K562 (cell line): ENCODE measurements at regions not wholly inside any gene's neighbourhood (a gene's known extent, or its start where the extent isn't known, plus 50 kb on each side); places are given as distances from the start of the nearest gene placed in this dataset.

Experiments
- ATAC-seq: fragments of 200-7000 bp; cut with Tn5 transposase; 3 replicates; pipeline ENCODE4 v1.9.1; 2020; ENCODE audit warnings: moderate library complexity
- BruUV-seq: library from RNA; stranded (reverse); fragments of 400-500 nt; replicated peaks from 2 replicates; lab custom pipeline; 2021; lab: Mats Ljungman, UMichigan
- CTCF ChIA-PET: fragments of 300-600 bp; formaldehyde crosslinking; extraction: SDS; loops from one replicate; lab custom pipeline; 2021; ENCODE audit warnings: low intra/inter-chr PET ratio; lab: Yijun Ruan, JAX
- POLR2A ChIA-PET: fragments of 300-600, 350-650 bp; sonication (Branson Sonifier 250); formaldehyde crosslinking; extraction: SDS; loops from one replicate; lab custom pipeline; 2021; ENCODE audit warnings: antibody characterized with exemption, inconsistent platforms; lab: Yijun Ruan, JAX
- DNase-seq, 4 experiments: peaks; one replicate each; pipeline versions ENCODE4 v3.0.0 to v3.0.0-alpha.2; 2011 to 2018; ENCODE audit warnings: low spot score in 3 of 4, mixed read lengths in 3 of 4; ENCODE audit errors: extremely low read depth in 1 of 4
- FAIRE-seq: peaks from 2 replicates; lab custom pipeline; 2011; peaks lifted over from hg19 to GRCh38; lab: Jason Lieb, UNC
- H2AFZ ChIP-seq: 2 replicates; pipeline ENCODE4 v1.6.0; 2011; ENCODE audit warnings: low read depth, low read length, control low read depth, inconsistent platforms
- H3K27ac ChIP-seq: fragments of 200-600 bp; 3 replicates; pipeline ENCODE4 v1.8.0; 2011; ENCODE audit warnings: low read depth, mild to moderate bottlenecking, control low read depth, inconsistent platforms, low read length, moderate library complexity, mixed read lengths; ENCODE audit errors: extremely low read depth
- H3K27me3 ChIP-seq, 2 experiments: fragments of 300-600 bp in 1 of 2; 2 replicates in 1 of 2; 3 replicates in 1 of 2; pipeline versions ENCODE4 v1.6.0 to v1.8.0; 2011; ENCODE audit warnings: inconsistent platforms in 2 of 2, low read length in 2 of 2, mild to moderate bottlenecking in 1 of 2, mixed read lengths in 1 of 2, moderate library complexity in 1 of 2; ENCODE audit not compliant: control insufficient read depth in 2 of 2, insufficient read depth in 2 of 2
- H3K36me3 ChIP-seq: fragments of 300-600 bp; 3 replicates; pipeline ENCODE4 v1.8.0; 2011; ENCODE audit warnings: mild to moderate bottlenecking, low read length, inconsistent platforms; ENCODE audit not compliant: control insufficient read depth, insufficient read depth
- H3K4me1 ChIP-seq, 2 experiments: fragments of 200-600 bp in 1 of 2; replicated peaks in 1 of 2; 2 replicates in 1 of 2; 3 replicates in 1 of 2; pipeline versions ENCODE4 v1.5.1 to v1.8.0; 2011; ENCODE audit warnings: inconsistent platforms in 2 of 2, low read length in 2 of 2, mild to moderate bottlenecking in 1 of 2, mixed read lengths in 1 of 2, moderate library complexity in 1 of 2; ENCODE audit not compliant: control insufficient read depth in 2 of 2, insufficient read depth in 2 of 2
- H3K4me2 ChIP-seq: 2 replicates; pipeline ENCODE4 v1.6.1; 2011; ENCODE audit warnings: low read length, control low read depth, inconsistent platforms, mixed read lengths; ENCODE audit not compliant: insufficient read depth
- H3K4me3 ChIP-seq: fragments of 200-600 bp; sonication (generic), shearing (Covaris generic); 2 replicates; pipeline ENCODE4 v1.5.1; 2016; ENCODE audit warnings: control low read depth, inconsistent platforms
- H3K79me2 ChIP-seq: fragments of 200-600 bp; 3 replicates; pipeline ENCODE4 v1.8.0; 2011; ENCODE audit warnings: low read length, inconsistent platforms; ENCODE audit not compliant: control insufficient read depth, insufficient read depth
- H3K9ac ChIP-seq, 2 experiments: 2 replicates each; pipeline versions ENCODE4 v1.6.0 to v1.6.1; 2011; ENCODE audit warnings: low read depth in 2 of 2, low read length in 2 of 2, control low read depth in 1 of 2, inconsistent platforms in 1 of 2, mild to moderate bottlenecking in 1 of 2, mixed read lengths in 1 of 2; ENCODE audit not compliant: insufficient read depth in 1 of 2
- H3K9me1 ChIP-seq: one replicate; pipeline ENCODE4 v1.6.0; 2011; ENCODE audit warnings: inconsistent platforms, mild to moderate bottlenecking, low read length, moderate library complexity; ENCODE audit not compliant: control insufficient read depth, insufficient read depth
- H3K9me3 ChIP-seq: replicated peaks from 2 replicates; pipeline ENCODE4 v1.5.1; 2011; ENCODE audit warnings: low read depth, low read length, inconsistent platforms; ENCODE audit not compliant: control insufficient read depth, insufficient read depth
- H4K20me1 ChIP-seq: replicated peaks from 2 replicates; pipeline ENCODE4 v1.6.1; 2011; ENCODE audit warnings: low read length, inconsistent platforms, mixed read lengths; ENCODE audit not compliant: control insufficient read depth, insufficient read depth
- ARID1B ChIP-seq: fragments of 450-650 bp; IDR thresholded peaks from 2 replicates; pipeline ENCODE4 v1.6.1; 2016; ENCODE audit warnings: antibody characterized with exemption, mild to moderate bottlenecking, inconsistent platforms
- ATF1 ChIP-seq, 2 experiments: fragments of 450-650 bp in 1 of 2; IDR thresholded peaks; 2 replicates each; pipeline ENCODE4 v1.6.1; 2016; ENCODE audit warnings: missing compliant biosample characterization in 1 of 2, missing genetic modification characterization in 1 of 2
- CBX3 ChIP-seq, 2 experiments: IDR thresholded peaks; 1 replicate in 1 of 2; 2 replicates in 1 of 2; pipeline ENCODE4 v1.6.1; 2012; ENCODE audit warnings: inconsistent platforms in 2 of 2, low read length in 2 of 2, borderline replicate concordance in 1 of 2, control low read depth in 1 of 2
- FIP1L1 ChIP-seq: fragments of 200-400 bp; formaldehyde crosslinking; IDR thresholded peaks from 2 replicates; pipeline ENCODE4 v1.6.1; 2018; ENCODE audit warnings: mild to moderate bottlenecking, low read depth, low read length; ENCODE audit not compliant: poor library complexity, severe bottlenecking
- GABPA ChIP-seq: fragments of 200-800 bp; sonication (Bioruptor generic); conservative IDR thresholded peaks from 2 replicates; pipeline ENCODE4 v1.6.1; 2016; ENCODE audit warnings: low read depth, missing genetic modification characterization, missing compliant biosample characterization
- PTTG1 ChIP-seq: fragments of 450-650 bp; IDR thresholded peaks from 2 replicates; pipeline ENCODE4 v1.6.1; 2016; ENCODE audit warnings: low read depth, mild to moderate bottlenecking, missing genetic modification characterization, missing compliant biosample characterization
- SIRT6 ChIP-seq: IDR thresholded peaks from one replicate; pipeline ENCODE4 v1.6.1; 2012; ENCODE audit warnings: low read depth, mild to moderate bottlenecking, control low read depth, inconsistent platforms, low read length, moderate library complexity
- SIX5 ChIP-seq, 2 experiments: IDR thresholded peaks; 2 replicates each; pipeline ENCODE4 v1.6.1; 2011; ENCODE audit warnings: low read length in 2 of 2, borderline replicate concordance in 1 of 2, low read depth in 1 of 2, mild to moderate bottlenecking in 1 of 2, moderate library complexity in 1 of 2; ENCODE audit not compliant: insufficient read depth in 1 of 2
- TRIM28 ChIP-seq: fragments of 450-650 bp; IDR thresholded peaks from 2 replicates; pipeline ENCODE4 v1.6.1; 2017
- ZBTB33 ChIP-seq: sonication (generic); formaldehyde crosslinking; IDR thresholded peaks from 2 replicates; pipeline ENCODE4 v1.8.1; 2023; ENCODE audit warnings: mild to moderate bottlenecking, missing genetic modification reagents
- ZNF232 ChIP-seq: sonication (generic); formaldehyde crosslinking; IDR thresholded peaks from 2 replicates; pipeline ENCODE4 v1.8.0; 2022; ENCODE audit warnings: mild to moderate bottlenecking, missing genetic modification reagents
- ZNF76 ChIP-seq: fragments of 250-450 bp; sonication (Bioruptor Pico); IDR thresholded peaks from 2 replicates; pipeline ENCODE4 v1.4.0; 2020; ENCODE audit warnings: mild to moderate bottlenecking, moderate library complexity, borderline replicate concordance
- WGBS: fragments of 100-300 bp; shearing (Covaris generic); methylation state at CpG from one replicate; pipeline ENCODE4 v1.1.6; 2016; ENCODE audit warnings: low coverage, mixed read lengths; ENCODE audit not compliant: insufficient coverage; ENCODE audit errors: missing lambda C conversion rate; 5-methylcytosine and 5-hydroxymethylcytosine counted together
- in situ Hi-C: fragments of 300-500 bp; cut with MboI; formaldehyde crosslinking; loops from 4 replicates; pipeline ENCODE4 v1.15.0; 2018; ENCODE audit warnings: inconsistent platforms, mixed read lengths
- intact Hi-C: fragments of 100-400 bp; cut with micrococcal nuclease; formaldehyde crosslinking; loops from 2 replicates; pipeline ENCODE4 v1.14.2; 2022
- TF ChIP-seq, protein P1 (sequence below): sonication (generic); formaldehyde crosslinking; IDR thresholded peaks from 2 replicates; pipeline ENCODE4 v1.8.0; 2022; ENCODE audit warnings: mild to moderate bottlenecking, missing genetic modification reagents, borderline replicate concordance
- TF ChIP-seq, protein P2 (sequence below): fragments of 250-450 bp; sonication (Bioruptor Pico); IDR thresholded peaks from 2 replicates; pipeline ENCODE4 v1.8.0; 2021; ENCODE audit warnings: mild to moderate bottlenecking, moderate library complexity

- ATAC-seq (no peak), DNase-seq (no peak), FAIRE-seq (no peak)
- no peaks in the 10 kb centered on the region for H3K79me2 ChIP-seq
- ChIA-PET POLR2A (no interaction called here), CTCF (no interaction called here)
- H3K4me3 ChIP-seq = no peak overlapping the region
- no peak overlapping the region for H3K9ac ChIP-seq
- in situ Hi-C loops = no loop called here
- 0% methylated on average over 1 of the region's 1 CpG for WGBS
- no peaks in the 10 kb centered on the region for H3K36me3 ChIP-seq
- BruUV-seq = no TSS peak
- no peaks in the 10 kb centered on the region for H4K20me1 ChIP-seq
- no peaks in the 10 kb centered on the region for H3K27me3 ChIP-seq
- no peaks in the 10 kb centered on the region for H3K9me1 ChIP-seq
- no peaks in the 10 kb centered on the region for H3K4me1 ChIP-seq
- intact Hi-C loops = no loop called here
- no peak overlapping the region for H3K27ac ChIP-seq
- H3K9me3 ChIP-seq = no peaks in the 10 kb centered on the region
- H3K4me2 ChIP-seq = no peak overlapping the region
- no peak overlapping the region for H2AFZ ChIP-seq
- TF ChIP-seq ATF1 (CRISPR knock-in tag; IDR thresholded peaks at IDR 0.05) (no peak), ATF1 (tag; IDR thresholded peaks at IDR 0.05) (no peak), ARID1B (no peak), PTTG1 (no peak), SIX5 (IDR thresholded peaks at IDR 0.05; ENCODE audit: borderline replicate concordance in 1 of 2, insufficient read depth in 1 of 2, low read depth in 1 of 2, low read length in 2 of 2) (no peak), FIP1L1 (no peak), TRIM28 (no peak), GABPA (tag) (no peak), CBX3 (IDR thresholded peaks at IDR 0.05; ENCODE audit: borderline replicate concordance in 1 of 2, low read length in 2 of 2) (no peak), ZNF232 (CRISPR knock-in tag) (no peak), ZNF76 (CRISPR knock-in tag) (no peak), ZBTB33 (no peak), SIRT6 (no peak)
- TF ChIP-seq, protein P1, sequence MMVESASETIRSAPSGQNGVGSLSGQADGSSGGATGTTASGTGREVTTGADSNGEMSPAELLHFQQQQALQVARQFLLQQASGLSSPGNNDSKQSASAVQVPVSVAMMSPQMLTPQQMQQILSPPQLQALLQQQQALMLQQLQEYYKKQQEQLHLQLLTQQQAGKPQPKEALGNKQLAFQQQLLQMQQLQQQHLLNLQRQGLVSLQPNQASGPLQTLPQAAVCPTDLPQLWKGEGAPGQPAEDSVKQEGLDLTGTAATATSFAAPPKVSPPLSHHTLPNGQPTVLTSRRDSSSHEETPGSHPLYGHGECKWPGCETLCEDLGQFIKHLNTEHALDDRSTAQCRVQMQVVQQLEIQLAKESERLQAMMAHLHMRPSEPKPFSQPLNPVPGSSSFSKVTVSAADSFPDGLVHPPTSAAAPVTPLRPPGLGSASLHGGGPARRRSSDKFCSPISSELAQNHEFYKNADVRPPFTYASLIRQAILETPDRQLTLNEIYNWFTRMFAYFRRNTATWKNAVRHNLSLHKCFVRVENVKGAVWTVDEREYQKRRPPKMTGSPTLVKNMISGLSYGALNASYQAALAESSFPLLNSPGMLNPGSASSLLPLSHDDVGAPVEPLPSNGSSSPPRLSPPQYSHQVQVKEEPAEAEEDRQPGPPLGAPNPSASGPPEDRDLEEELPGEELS (CRISPR knock-in tag) = no peak
- TF ChIP-seq, protein P2, sequence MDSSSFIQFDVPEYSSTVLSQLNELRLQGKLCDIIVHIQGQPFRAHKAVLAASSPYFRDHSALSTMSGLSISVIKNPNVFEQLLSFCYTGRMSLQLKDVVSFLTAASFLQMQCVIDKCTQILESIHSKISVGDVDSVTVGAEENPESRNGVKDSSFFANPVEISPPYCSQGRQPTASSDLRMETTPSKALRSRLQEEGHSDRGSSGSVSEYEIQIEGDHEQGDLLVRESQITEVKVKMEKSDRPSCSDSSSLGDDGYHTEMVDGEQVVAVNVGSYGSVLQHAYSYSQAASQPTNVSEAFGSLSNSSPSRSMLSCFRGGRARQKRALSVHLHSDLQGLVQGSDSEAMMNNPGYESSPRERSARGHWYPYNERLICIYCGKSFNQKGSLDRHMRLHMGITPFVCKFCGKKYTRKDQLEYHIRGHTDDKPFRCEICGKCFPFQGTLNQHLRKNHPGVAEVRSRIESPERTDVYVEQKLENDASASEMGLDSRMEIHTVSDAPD = no peak
These were observed 272.6 kb downstream of the S1PR1 start for GRCh38 chr1:101509370-101509769.
